Liver (tissue), 3 donors: ENCODE measurements at regions not wholly inside any gene's neighbourhood (a gene's known extent, or its start where the extent isn't known, plus 50 kb on each side); places are given as distances from the start of the nearest gene placed in this dataset.

ENCODE experiments used
- CTCF ChIP-seq: fragments of 150-350 bp; IDR thresholded peaks from 2 replicates; pipeline ENCODE4 v1.5.1; 2017; ENCODE audit warnings: improper control_type of control experiment, low read depth, low read length; ENCODE audit not compliant: missing input control
- EGR1 ChIP-seq, 2 donors: IDR thresholded peaks; 2 replicates each; pipeline ENCODE4 v1.6.1; 2016 to 2018; ENCODE audit warnings: antibody characterized with exemption in 2 of 2, low read depth in 2 of 2
- GABPA ChIP-seq, 2 donors: IDR thresholded peaks in 1 of 2; conservative IDR thresholded peaks in 1 of 2; 2 replicates each; pipeline ENCODE4 v1.6.1; 2016; ENCODE audit warnings: antibody characterized with exemption in 2 of 2, mild to moderate bottlenecking in 1 of 2, moderate library complexity in 1 of 2
- TAF1 ChIP-seq: conservative IDR thresholded peaks from 2 replicates; pipeline ENCODE4 v1.6.1; 2016; ENCODE audit warnings: antibody characterized with exemption, mild to moderate bottlenecking
- YY1 ChIP-seq: IDR thresholded peaks from 2 replicates; pipeline ENCODE4 v1.6.1; 2016; ENCODE audit warnings: antibody characterized with exemption, mild to moderate bottlenecking
- TF ChIP-seq, protein P1 (sequence below): IDR thresholded peaks from 2 replicates; pipeline ENCODE4 v1.6.1; 2016; ENCODE audit warnings: antibody characterized with exemption, mild to moderate bottlenecking
- donor health status: healthy.
- donor health status: healthy.

GRCh38 chr1:166350490-166350889 is 183.7 kb upstream of the FAM78B start:
- TF ChIP-seq CTCF (no peak), EGR1 (IDR thresholded peaks at IDR 0.05; ENCODE audit: low read depth in 2 of 2) (no peak), YY1 (no peak), TAF1 (no peak), GABPA (IDR thresholded peaks at IDR 0.05 in 1 of 2, conservative IDR thresholded peaks at IDR 0.05 in 1 of 2) (no peak)
- TF ChIP-seq, protein P1, sequence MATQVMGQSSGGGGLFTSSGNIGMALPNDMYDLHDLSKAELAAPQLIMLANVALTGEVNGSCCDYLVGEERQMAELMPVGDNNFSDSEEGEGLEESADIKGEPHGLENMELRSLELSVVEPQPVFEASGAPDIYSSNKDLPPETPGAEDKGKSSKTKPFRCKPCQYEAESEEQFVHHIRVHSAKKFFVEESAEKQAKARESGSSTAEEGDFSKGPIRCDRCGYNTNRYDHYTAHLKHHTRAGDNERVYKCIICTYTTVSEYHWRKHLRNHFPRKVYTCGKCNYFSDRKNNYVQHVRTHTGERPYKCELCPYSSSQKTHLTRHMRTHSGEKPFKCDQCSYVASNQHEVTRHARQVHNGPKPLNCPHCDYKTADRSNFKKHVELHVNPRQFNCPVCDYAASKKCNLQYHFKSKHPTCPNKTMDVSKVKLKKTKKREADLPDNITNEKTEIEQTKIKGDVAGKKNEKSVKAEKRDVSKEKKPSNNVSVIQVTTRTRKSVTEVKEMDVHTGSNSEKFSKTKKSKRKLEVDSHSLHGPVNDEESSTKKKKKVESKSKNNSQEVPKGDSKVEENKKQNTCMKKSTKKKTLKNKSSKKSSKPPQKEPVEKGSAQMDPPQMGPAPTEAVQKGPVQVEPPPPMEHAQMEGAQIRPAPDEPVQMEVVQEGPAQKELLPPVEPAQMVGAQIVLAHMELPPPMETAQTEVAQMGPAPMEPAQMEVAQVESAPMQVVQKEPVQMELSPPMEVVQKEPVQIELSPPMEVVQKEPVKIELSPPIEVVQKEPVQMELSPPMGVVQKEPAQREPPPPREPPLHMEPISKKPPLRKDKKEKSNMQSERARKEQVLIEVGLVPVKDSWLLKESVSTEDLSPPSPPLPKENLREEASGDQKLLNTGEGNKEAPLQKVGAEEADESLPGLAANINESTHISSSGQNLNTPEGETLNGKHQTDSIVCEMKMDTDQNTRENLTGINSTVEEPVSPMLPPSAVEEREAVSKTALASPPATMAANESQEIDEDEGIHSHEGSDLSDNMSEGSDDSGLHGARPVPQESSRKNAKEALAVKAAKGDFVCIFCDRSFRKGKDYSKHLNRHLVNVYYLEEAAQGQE = no peak
